DOHH2 (cell line): ENCODE measurements at regions not wholly inside any gene's neighbourhood (a gene's known extent, or its start where the extent isn't known, plus 50 kb on each side); places are given as distances from the start of the nearest gene placed in this dataset.

ENCODE experiments used
- CTCF ChIP-seq: fragments of 200-600 bp; sonication (generic); IDR thresholded peaks from one replicate; pipeline ENCODE4 v1.5.1; 2014; ENCODE audit warnings: antibody characterized with exemption, mild to moderate bottlenecking, low read depth, low read length; ENCODE audit not compliant: poor library complexity, severe bottlenecking
- EZH2phosphoT487 ChIP-seq: fragments of 200-600 bp; sonication (generic); IDR thresholded peaks from 2 replicates; pipeline ENCODE4 v1.6.1; 2017; ENCODE audit warnings: borderline replicate concordance, mild to moderate bottlenecking, antibody characterized with exemption, low read length, moderate library complexity, mixed read lengths

GRCh38 chrX:97763391-97763790, 879.7 kb downstream of the RPA4 start:
- no peak for TF ChIP-seq CTCF
- no peak for TF ChIP-seq EZH2phosphoT487
